KMS-11 (cell line): ENCODE measurements at regions not wholly inside any gene's neighbourhood (a gene's known extent, or its start where the extent isn't known, plus 50 kb on each side); places are given as distances from the start of the nearest gene placed in this dataset.

Experiments used
- H2AFZ ChIP-seq: fragments of 200-600 bp; sonication (generic); 2 replicates; pipeline ENCODE4 v1.6.1; 2016; ENCODE audit warnings: antibody characterized with exemption, mixed run types, low read depth
- H3K27ac ChIP-seq: fragments of 200-600 bp; sonication (generic); 2 replicates; pipeline ENCODE4 v1.6.1; 2016; ENCODE audit warnings: mild to moderate bottlenecking, mixed run types
- H3K27me3 ChIP-seq: fragments of 200-600 bp; sonication (generic); 2 replicates; pipeline ENCODE4 v1.6.1; 2017; ENCODE audit warnings: mild to moderate bottlenecking, low read depth, mixed run types, moderate library complexity; ENCODE audit not compliant: insufficient read depth
- H3K36me3 ChIP-seq: fragments of 200-600 bp; sonication (generic); 2 replicates; pipeline ENCODE4 v1.6.1; 2017; ENCODE audit warnings: mild to moderate bottlenecking, mixed run types; ENCODE audit not compliant: insufficient read depth
- H3K4me1 ChIP-seq: fragments of 200-600 bp; sonication (generic); 2 replicates; pipeline ENCODE4 v1.6.1; 2016; ENCODE audit warnings: mild to moderate bottlenecking, low read depth, mixed run types; ENCODE audit not compliant: poor library complexity, severe bottlenecking
- H3K4me2 ChIP-seq: fragments of 200-600 bp; sonication (generic); 2 replicates; pipeline ENCODE4 v1.7.0; 2016; ENCODE audit warnings: mild to moderate bottlenecking, mixed run types
- H3K4me3 ChIP-seq: fragments of 200-600 bp; sonication (generic); IDR thresholded peaks from 2 replicates; pipeline ENCODE4 v1.6.1; 2017; ENCODE audit warnings: low read depth, low read length, mixed read lengths; ENCODE audit not compliant: insufficient read depth
- H3K79me2 ChIP-seq: fragments of 200-600 bp; sonication (generic); 2 replicates; pipeline ENCODE4 v1.6.1; 2016; ENCODE audit warnings: low read depth, mixed run types; ENCODE audit not compliant: insufficient read depth
- H3K9ac ChIP-seq: fragments of 200-600 bp; sonication (generic); 2 replicates; pipeline ENCODE4 v1.6.1; 2016; ENCODE audit warnings: mild to moderate bottlenecking, mixed run types
- H4K20me1 ChIP-seq: fragments of 200-600 bp; sonication (generic); 2 replicates; pipeline ENCODE4 v1.6.1; 2016; ENCODE audit warnings: mild to moderate bottlenecking, mixed run types; ENCODE audit not compliant: insufficient read depth
- CTCF ChIP-seq: fragments of 200-600 bp; sonication (generic); conservative IDR thresholded peaks from 2 replicates; pipeline ENCODE4 v1.6.1; 2017; ENCODE audit warnings: low read depth, mild to moderate bottlenecking, antibody characterized with exemption, low read length, moderate library complexity, mixed read lengths

DNA sequence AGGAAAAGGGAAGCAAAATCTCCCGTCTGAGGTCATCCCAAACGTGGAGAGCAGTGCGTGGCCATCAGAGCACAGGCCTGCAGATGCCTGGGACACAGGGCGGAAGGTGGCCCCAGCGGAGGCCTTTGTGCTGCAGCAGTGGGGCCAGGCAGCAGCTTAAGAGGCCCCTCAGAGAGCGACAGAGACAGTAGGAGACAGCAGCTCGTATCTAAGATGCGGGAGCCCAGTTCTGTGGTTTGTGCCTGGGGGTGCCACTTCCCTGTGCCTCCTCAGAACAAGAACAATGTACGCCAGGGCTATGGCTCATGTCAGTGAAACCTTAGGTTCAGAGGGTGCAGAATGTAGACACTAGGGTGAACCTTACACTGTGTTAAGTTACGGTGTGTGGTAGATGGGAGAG is 316.6 kb upstream of the AKR1E2 start:
- Histone ChIP-seq H3K9ac (no peak overlapping the region), H3K36me3 (no peaks in the 10 kb centered on the region), H3K4me1 (no peaks in the 10 kb centered on the region), H4K20me1 (no peaks in the 10 kb centered on the region), H2AFZ (no peak overlapping the region), H3K4me3 (no peak overlapping the region), H3K27me3 (no peaks in the 10 kb centered on the region), H3K27ac (no peak overlapping the region), H3K4me2 (no peak overlapping the region), H3K79me2 (no peaks in the 10 kb centered on the region)
- no peak for TF ChIP-seq CTCF

DNA sequence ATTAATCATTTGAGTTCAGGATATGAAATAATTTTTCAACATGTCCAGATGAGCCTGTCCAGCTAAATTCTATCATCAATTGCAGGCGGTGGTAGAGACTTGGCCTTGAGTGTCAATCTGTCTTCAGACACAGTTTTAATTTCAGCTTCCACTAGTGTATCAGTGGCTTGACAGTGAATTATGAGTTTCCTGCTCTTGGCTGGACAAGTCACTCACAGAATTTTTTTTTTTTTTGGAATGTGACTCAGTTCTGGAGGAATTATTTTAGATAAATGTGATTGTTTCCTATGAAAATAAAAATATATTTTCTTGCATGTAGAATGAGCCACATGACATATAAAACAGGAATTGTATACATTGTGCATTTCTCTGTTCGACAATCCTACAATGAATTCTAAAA is 319.9 kb upstream of the AKR1E2 start:
- no peak overlapping the region for H3K9ac ChIP-seq
- H3K4me3 ChIP-seq = no peak overlapping the region
- H4K20me1 ChIP-seq = no peaks in the 10 kb centered on the region
- TF ChIP-seq CTCF = no peak
- no peaks in the 10 kb centered on the region for H3K36me3 ChIP-seq
- H3K4me2 ChIP-seq = no peak overlapping the region
- H3K27me3 ChIP-seq = no peaks in the 10 kb centered on the region
- H3K79me2 ChIP-seq = no peaks in the 10 kb centered on the region
- H2AFZ ChIP-seq = no peak overlapping the region
- H3K27ac ChIP-seq = no peak overlapping the region
- H3K4me1 ChIP-seq = no peaks in the 10 kb centered on the region

GRCh38 chr10:4504550-4504949 is 321.5 kb upstream of the AKR1E2 start:
- Histone ChIP-seq H3K4me2 (no peak overlapping the region), H3K9ac (no peak overlapping the region), H3K27me3 (no peaks in the 10 kb centered on the region), H3K4me1 (no peaks in the 10 kb centered on the region), H3K36me3 (no peaks in the 10 kb centered on the region), H4K20me1 (no peaks in the 10 kb centered on the region), H3K4me3 (no peak overlapping the region), H3K27ac (no peak overlapping the region), H2AFZ (no peak overlapping the region), H3K79me2 (no peaks in the 10 kb centered on the region)
- no peak for TF ChIP-seq CTCF

GRCh38 chr10:4503076-4503475 is 322.9 kb upstream of the AKR1E2 start:
- H3K4me2 ChIP-seq = no peak overlapping the region
- H3K27me3 ChIP-seq = no peaks in the 10 kb centered on the region
- no peak overlapping the region for H2AFZ ChIP-seq
- no peak for TF ChIP-seq CTCF
- no peaks in the 10 kb centered on the region for H4K20me1 ChIP-seq
- H3K79me2 ChIP-seq = no peaks in the 10 kb centered on the region
- H3K9ac ChIP-seq = no peak overlapping the region
- no peaks in the 10 kb centered on the region for H3K4me1 ChIP-seq
- H3K4me3 ChIP-seq = no peak overlapping the region
- H3K27ac ChIP-seq = no peak overlapping the region
- H3K36me3 ChIP-seq = no peaks in the 10 kb centered on the region

DNA sequence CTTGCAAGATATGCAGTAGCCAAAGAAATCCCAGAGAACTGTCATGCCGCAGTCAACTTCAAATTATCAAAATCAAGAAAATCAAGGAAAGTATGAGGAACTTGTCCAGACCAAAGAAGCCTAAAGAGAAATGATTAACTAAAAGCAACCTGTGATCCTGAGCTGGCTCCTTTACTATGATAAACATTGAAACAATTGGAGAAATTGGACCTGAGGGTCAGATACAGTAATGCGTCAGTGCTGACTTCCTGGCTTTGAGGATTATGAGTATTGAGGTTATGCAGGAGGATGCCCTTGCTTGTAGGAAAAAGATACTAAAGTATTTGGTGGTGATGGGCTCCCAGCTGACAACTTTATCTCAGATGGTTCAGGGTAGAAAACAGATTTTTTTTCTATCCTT is 324.7 kb upstream of the AKR1E2 start:
- Histone ChIP-seq H3K36me3 (no peaks in the 10 kb centered on the region), H4K20me1 (no peaks in the 10 kb centered on the region), H3K79me2 (no peaks in the 10 kb centered on the region), H3K4me1 (no peaks in the 10 kb centered on the region), H2AFZ (no peak overlapping the region), H3K9ac (no peak overlapping the region), H3K4me3 (no peak overlapping the region), H3K27me3 (no peaks in the 10 kb centered on the region), H3K27ac (no peak overlapping the region), H3K4me2 (no peak overlapping the region)
- no peak for TF ChIP-seq CTCF
